HG03354 (cell line): ENCODE measurements at regions not wholly inside any gene's neighbourhood (a gene's known extent, or its start where the extent isn't known, plus 50 kb on each side); places are given as distances from the start of the nearest gene placed in this dataset.

Experiments used
- ATAC-seq: cut with Tn5 transposase; IDR thresholded peaks from one replicate; pipeline ENCODE4 v1.9.1; 2021; ENCODE audit warnings: mild to moderate bottlenecking; ENCODE audit not compliant: unreplicated experiment, poor library complexity, severe bottlenecking

DNA sequence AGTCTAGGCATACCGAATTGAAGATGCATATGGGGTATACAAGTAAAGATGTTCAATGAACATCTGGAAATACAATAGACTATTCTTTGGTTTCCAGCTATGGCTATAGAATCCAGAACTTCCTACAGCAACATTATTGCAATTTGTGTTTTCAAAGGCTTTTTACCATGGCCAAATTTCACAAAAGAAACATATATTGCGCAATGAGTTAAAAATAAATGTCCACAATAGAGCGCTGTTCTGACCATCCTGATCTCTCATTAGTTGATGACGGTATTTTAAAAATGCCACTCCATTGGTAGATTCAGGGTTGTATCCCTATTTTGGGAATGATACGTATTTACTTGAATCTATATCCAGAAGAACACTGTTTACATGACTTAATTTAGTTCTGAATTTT is 139.2 kb downstream of the LINC00632 start:
- ATAC-seq: no peak

DNA sequence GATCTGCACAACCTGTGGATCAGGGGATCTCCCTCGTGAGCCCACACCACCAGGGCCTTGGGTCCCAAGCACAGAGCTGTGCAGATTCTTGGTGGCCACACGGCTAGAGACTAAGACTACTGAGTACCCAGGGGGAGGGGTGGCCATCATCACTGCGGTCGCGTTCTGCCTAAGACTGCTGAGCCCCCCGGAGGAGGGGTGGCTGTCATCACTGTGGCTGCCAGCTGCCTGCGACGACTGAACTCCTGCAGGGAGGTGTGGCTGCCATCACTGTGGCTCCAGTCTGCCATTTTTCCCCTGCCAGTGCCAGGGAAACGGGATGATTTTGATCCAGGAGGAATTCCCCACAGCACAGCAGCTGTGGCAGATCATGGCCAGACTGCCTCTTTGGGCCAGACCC is 141.7 kb upstream of the SPANXB1 start:
- ATAC-seq: no peak

DNA sequence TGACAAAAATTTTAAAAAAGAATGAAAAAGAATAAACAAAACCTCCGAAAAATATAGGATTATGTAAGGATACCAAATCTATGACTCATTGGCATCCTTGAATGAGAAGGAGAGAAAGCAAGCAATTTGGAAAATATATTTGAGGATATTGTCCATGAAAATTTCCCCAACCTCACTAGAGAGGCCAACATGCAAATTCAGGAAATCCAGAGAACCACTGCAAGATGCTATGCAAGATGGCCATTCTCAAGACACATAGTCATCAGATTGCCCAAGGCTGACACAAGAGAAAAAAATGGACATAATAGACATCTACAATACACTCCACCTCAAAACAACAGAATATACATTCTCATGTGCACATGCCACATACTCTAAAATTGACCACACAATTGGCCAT is 135.9 kb upstream of the SPANXB1 start:
- no peak for ATAC-seq

DNA sequence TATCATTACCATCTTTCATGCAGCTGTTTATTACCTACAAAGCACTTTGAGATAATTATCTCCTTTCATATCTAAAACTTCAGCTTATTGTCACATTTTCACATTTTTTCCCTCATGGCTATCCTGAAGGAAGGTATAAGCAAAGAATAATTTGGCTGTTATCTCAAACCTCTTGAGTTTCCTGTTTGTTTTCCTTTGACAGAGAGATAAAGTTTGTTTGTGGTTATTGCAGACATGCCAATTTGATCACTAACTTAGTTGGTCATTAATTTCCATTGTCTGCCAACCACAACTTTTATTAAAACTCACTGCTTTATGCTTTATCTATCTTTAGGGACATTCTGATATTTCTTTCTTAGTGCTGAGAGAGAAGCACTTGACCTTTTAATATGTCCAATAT is 89.8 kb upstream of the SPANXB1 start:
- no peak for ATAC-seq

DNA sequence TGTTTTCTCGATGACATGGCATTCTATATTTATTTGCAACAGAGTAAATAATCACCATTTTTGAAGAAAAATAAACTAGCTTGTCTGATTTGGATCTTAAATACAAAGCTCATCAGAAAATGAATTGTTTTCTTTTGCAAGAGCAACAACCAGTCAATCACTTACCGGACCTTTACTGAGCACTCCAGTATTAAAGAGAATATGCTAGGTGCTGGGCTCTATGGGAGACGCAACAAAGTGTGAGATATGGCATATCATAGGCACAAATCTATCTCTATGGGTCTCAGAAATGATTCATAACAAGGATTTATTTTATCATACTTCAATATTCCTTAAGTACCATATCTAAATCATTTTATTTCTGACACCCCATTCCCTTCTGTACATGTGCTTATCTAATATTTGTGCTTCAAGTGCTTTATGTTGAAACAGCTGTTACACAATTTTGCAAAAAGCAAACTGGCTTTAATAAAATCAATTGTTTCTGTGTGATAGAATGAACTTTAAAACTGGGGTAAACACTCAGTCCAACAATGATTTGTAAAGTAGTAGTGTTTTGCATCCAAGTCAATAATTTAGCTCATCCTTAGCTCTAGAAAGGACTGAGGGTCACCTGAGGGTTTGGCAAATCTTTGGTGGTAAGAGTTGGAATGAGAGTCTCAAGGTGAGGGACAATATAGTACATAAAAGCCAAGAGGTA is 88.4 kb upstream of the SPANXB1 start:
- ATAC-seq: no peak

DNA sequence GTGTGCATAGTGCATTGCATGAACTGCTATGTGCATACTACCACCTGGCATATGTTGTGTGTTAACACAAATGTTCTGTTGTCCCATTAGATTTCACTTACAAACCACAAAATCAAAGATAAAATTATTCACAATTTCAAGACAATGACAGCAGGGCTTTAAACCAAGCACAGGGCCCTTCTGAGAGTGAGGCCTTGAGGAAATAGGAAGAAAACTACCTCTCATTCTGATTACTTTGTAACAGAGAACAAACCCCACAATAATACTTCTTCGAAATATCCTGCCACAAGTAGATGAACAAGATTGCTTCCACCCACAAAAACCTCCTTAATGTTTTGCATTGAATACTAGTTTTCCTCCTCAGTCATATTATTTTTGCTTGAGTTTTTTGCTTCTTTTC is 85.5 kb upstream of the SPANXB1 start:
- ATAC-seq: no peak

DNA sequence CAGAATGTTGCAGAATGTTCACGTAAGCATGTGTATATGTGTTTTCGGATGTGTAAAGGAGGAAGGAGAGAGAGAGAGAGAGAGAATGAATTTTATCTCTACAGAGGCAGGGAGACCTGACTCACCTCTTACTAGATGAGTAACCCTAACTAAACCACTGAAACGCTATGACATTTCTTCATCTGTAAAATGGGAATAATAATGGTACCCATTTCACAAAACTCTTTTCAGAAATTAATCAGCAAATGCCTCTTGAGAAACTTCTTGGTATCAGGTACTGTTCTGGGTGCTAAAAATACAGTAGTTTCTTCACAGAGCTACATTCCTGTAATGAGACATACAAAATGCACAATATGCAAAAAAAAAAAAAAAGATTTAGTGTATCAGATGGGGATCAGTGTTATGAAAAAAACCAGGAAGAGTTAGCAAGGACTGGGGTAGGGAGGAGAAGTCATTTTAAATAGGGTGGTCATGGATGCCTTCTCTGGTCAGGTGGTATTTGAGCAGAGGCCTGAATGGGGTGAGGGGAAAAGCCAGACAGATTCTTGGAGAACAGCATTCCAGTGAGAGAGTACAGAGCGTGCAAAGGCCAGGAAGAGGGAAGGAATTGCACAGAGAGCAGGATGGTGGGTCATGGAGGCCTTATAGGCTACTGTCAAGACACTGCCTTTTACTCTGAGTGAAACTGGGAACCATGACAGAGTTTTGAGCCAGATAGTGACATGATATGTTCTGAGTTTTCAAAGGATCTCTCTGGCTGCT is 84.9 kb upstream of the SPANXB1 start:
- no peak for ATAC-seq

DNA sequence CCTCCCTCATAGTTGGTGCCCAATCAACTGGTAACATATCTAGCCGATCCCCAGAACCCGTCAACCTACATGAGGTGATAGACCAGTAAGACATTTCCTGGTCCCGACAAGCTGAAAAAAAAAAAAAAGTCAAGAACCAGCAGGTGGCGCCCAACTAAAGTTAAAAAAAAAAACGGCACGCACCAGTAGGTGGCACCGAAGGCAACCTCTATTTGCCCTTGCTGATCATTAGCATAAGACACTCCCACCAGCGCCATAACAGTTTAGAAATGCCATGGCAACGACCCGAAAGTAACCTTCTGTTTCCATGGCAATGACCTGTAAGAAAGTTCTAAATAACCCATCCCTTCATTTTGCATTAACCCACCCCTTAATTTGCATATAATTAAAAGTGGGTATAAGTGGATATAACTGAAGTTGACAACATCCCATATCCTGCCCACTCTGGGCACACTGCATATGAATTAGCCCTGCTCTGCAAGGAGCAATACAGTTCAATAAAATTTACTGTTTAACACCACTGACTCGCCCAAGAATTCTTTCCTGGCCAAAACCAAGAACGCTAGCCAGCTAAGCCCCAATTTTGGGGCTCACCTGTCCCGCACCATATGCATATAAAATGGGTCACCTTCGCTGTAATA is 83.9 kb upstream of the SPANXB1 start:
- ATAC-seq: peak; percentile 99

DNA sequence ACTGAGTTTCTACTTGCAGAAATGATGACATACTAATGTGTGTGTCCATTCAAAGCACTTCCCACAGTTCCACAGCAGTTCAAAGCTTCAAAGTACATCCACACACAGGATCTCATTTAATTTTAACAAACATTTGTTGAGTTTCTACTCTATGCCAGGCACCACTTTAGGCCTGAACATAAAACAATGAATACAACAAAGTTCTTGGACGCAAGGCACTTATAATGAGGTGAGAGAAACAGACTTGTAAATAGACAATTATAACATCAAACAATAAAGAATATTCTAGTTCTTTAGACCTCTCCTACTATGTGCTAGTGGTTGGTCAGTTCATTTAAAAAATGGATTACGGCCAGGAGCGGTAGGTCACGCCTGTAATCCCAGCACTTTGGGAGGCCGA is 82.0 kb upstream of the SPANXB1 start:
- no peak for ATAC-seq

DNA sequence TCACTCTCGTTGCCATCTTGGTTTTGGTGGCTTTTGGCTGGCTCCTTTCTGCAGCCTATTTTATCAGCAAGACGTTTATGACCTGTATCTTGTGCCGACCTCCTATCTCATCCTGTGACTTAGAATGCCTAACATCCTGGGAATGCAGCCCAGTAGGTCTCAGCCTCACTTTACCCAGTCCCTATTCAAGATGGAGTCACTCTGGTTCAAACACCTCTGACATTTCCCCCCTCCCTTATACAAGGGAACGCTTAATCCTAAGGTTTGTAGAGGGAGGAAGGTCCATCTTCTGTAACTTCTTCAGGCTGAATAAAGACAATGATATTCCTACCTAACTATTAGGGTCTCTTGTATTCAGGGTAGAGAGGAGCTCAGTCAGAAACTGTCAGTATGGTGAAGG is 79.3 kb upstream of the SPANXB1 start:
- no peak for ATAC-seq

DNA sequence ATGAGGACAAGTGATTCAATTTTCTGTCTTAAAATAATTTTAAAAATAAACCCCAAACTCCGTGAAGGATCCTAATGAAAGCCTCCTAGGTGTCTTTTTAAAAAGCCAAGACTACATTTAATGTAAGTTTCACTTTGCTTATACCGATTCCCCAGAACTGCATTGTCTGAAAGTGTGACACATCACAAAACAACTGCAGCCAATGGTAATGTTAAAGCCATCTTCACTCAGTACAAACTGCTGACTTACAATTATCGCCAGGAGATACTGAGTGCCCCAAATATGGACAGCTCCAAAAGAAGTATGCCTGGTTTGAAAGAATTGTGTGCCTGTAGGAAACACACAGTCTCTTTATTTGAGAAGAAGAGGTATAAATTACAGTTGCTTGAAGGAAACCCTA is 73.7 kb upstream of the SPANXB1 start:
- no peak for ATAC-seq

DNA sequence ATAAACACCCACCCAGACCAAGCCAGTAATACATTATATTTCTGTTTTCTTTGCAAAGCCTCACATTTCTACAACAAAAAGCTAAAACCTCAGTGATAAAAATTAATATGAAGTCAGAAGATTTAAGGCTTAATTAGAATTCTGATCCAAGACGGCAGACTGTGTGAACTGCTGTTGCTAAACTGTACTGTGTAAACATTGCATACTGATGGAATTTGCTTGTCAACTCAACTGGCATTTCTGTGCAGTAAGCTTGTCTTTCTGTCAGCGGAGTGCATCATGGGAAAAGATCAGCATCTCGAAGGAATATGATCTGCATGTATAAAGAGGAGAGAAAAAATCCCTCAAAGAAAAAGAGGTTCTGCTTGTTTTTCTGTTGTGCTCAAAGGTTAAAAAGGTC is 69.4 kb upstream of the SPANXB1 start:
- no peak for ATAC-seq

DNA sequence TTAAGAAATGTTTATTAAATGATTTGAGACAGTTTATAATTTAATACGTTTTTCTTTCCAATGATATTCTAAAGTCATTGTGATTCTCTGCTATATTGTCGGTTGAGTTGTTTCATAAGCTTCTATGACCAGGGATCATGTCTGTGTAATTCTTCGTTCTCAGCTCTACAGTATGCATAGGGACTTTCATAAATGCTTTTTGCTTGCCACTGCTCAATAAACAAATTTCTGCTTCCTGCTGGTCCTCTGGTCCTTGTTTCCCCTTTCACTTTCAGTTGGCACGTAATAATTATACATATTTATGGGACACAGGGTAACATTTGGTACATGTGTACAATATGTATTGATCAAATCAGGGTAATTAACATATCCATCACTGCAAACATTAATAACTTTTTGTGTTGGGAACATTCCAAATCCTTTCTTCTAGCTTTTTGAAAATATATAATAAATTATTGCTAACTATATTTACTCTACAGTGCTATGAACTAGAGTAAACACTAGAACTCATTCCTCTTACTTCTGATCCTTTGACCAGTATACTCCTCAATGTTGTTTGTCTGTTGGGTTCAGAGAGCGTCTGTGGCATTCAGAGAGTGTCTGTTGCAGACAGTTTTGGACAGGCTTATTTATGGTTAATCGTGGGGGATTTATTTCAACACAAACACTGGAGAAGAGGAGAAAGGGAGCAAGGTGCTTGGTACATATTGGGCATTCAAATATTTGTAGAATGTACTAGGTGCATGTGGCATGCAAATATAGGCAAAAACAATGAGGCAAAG is 68.3 kb upstream of the SPANXB1 start:
- no peak for ATAC-seq

DNA sequence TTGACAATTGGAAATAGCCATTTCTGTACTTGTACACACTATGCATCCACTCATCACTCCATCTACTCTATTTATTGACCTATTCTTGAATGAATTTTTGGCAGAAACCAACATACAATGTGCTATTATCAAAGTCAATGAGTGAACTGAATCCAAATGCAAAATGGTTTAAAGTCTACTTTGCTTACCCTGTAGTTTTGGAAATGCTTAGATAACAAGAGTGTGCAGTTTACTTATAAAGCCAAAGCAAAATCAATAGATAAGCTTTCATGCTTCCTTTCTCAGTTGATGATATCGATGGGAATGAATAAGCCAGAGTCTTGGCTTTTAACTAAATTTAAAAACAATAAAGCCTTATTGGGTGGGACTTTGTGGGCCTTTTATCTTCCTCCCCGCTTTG is 58.9 kb upstream of the SPANXB1 start:
- no peak for ATAC-seq

DNA sequence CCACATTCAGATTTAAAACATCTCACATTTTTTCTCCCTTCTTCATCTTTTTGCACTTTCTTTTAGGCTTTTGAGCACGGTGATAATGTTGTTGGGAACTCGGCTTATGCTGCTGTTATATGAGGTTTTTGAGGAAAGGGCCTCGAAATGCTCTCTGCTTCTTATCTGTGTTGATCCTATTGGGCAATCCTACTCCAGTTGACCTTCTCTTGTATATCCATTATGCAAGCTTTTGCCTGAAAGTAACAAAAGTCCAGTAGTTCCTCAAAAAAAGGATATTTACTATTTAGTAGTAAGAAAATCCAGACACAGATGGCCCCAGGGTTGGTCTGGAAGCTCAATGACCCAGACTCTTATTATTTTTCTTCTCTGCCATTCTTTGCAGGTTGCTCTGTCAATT is 57.7 kb upstream of the SPANXB1 start:
- ATAC-seq: no peak

DNA sequence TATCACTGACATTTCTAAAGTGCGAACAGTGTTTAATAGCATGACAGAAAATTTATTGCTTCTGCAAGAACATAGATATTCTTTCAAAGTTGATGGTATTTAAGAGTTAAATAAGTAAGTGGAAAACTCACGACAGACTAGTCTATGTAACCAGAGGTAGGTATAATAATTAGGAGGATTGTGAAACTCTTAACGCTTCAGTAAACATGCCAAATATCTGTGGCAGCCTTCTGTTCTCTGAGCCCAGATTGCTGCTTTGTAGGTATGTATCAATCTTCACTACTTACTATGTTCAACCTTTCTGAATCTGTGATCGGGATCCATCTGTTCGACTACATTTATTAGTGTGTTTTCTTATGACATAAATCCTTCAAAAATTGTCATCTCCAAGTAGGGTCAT is 53.6 kb upstream of the SPANXB1 start:
- ATAC-seq: no peak

DNA sequence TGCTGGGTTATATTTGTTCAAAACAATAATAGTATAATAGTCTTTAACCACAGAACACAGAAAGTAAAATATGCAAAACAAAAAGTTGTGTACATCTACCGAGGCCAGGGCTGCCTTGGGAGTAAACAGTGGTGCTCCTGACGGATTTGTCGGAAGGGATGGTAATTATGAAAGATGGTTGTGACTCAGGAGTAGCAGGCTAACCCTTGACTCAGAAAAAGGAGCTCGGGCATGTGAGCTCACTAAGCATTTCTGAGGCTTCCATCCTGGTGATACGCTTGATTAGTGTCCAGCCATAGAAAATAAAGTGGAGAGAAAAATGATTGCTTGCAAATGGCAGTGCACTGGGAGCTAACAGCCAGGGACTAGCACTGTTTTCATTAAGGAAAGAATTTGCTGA is 53.2 kb upstream of the SPANXB1 start:
- no peak for ATAC-seq
